ENCODE measurements at regions not wholly inside any gene's neighbourhood (a gene's known extent, or its start where the extent isn't known, plus 50 kb on each side); places are given as distances from the start of the nearest gene placed in this dataset.
A peak's percentile ranks its signal among the peaks of the same experiment; 100 is the strongest.

DNA sequence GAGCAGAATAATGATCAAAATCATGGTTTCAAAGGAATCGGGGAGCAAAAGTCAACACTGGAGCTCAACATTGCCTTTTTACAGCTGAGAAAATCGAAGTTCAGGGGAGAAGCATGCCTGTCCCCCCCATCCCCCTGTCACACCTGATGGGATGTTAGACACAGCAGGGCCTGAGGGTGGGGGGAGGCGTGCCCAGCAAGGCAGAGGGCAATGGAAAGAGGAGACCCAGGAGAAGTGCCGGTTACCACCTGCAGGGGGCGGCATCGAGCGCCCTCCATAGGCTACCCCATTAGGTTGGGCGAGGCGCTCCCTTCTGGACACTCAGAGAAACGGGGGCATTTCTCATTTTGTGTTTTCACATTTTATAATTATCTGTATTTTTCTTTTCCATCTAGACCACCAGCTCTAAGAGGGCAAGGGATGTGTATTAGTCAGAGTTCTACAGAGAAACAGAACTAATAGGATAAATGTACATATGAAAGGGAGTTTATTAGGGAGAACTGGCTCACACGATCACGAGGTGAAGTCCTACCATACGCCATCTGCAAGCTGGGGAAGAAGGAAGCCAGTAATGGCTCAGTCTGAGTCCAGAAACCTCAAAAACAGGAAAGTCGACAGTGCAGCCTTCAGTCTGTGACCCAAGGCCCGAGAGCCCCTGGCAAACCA lies 271.3 kb downstream of the LRATD1 start:
- WGBS, 2 experiments (ENCODE audit: extremely low coverage in 1 of 2, insufficient coverage in 1 of 2, insufficient read length in 1 of 2, insufficient replicate concordance in 2 of 2, low coverage in 1 of 2, low lambda C conversion rate in 2 of 2, missing lambda C conversion rate in 1 of 2), result 40% methylated on average over 15 of the region's 15 CpGs; no CpG with 5 or more reads in 1 of the 2 experiments
- no peak overlapping the region for H3K14ac ChIP-seq (ENCODE audit: insufficient read length)
- H3K23me2 ChIP-seq (ENCODE audit: low read depth, low read length), result no peaks in the 10 kb centered on the region
- no peak overlapping the region for H3K23ac ChIP-seq (ENCODE audit: insufficient read length)
- H3K9me3 ChIP-seq (ENCODE audit: insufficient read depth in 2 of 2, low read depth in 1 of 2, low read length in 1 of 2), result no peaks in the 10 kb centered on the region
- no peak overlapping the region for H3K27ac ChIP-seq (ENCODE audit: low read depth, low read length)
- H3K4ac ChIP-seq (replicated peaks; ENCODE audit: insufficient read length, low read depth, low read length), result no peak overlapping the region
- no peak overlapping the region for H3K9ac ChIP-seq (replicated peaks in 1 of 4; ENCODE audit: extremely low read depth in 1 of 4, low read depth in 3 of 4, low read length in 3 of 4)
- POLR2A ChIA-PET (ENCODE audit: partially characterized antibody), result no interaction called here
- no peak overlapping the region for H2BK12ac ChIP-seq (ENCODE audit: low read depth, low read length)
- no peak overlapping the region for H2BK120ac ChIP-seq (replicated peaks; ENCODE audit: low read depth, low read length)
- no peak overlapping the region for H2BK5ac ChIP-seq (ENCODE audit: low read depth, low read length)
- H3K79me1 ChIP-seq (ENCODE audit: low read depth, low read length), result no peaks in the 10 kb centered on the region
- H3K79me2 ChIP-seq (ENCODE audit: control insufficient read depth in 1 of 2, insufficient read depth in 2 of 2, low read length in 2 of 2), result no peaks in the 10 kb centered on the region
- DNase-seq (ENCODE audit: low read depth in 1 of 2, low spot score in 2 of 2), result peak; percentile 50 to 95
- no peak overlapping the region for H4K8ac ChIP-seq (ENCODE audit: extremely low read depth, insufficient read depth, low read length)
- H3K27me3 ChIP-seq (replicated peaks in 1 of 4; ENCODE audit: control insufficient read depth in 3 of 4, extremely low read depth in 1 of 4, insufficient read depth in 3 of 4, low read length in 3 of 4), result no peaks in the 10 kb centered on the region
- no peak overlapping the region for H2BK20ac ChIP-seq (ENCODE audit: low read length)
- H4K5ac ChIP-seq (ENCODE audit: insufficient read length, low read depth, low read length), result no peak overlapping the region
- no peak overlapping the region for H3K18ac ChIP-seq (ENCODE audit: extremely low read depth, low read length)
- H4K91ac ChIP-seq (replicated peaks; ENCODE audit: insufficient read length, low read length), result no peak overlapping the region
- peaks cover 0 to 7% (median 3%) of the 10 kb centered on the region in 4 experiments; a peak in 5 of 7 replicates for H3K4me1 ChIP-seq (replicated peaks in 1 of 4; ENCODE audit: control insufficient read depth in 3 of 4, insufficient read depth in 4 of 4, low read length in 3 of 4)
- no peaks in the 10 kb centered on the region for H3K36me3 ChIP-seq (ENCODE audit: control insufficient read depth in 2 of 4, insufficient read depth in 4 of 4, low read length in 3 of 4)
- H4K20me1 ChIP-seq (replicated peaks in 1 of 2; ENCODE audit: control insufficient read depth in 1 of 2, insufficient read depth in 2 of 2, low read length in 2 of 2), result no peaks in the 10 kb centered on the region
- H3K4me3 ChIP-seq (ENCODE audit: extremely low read depth in 1 of 4, insufficient read depth in 2 of 4, low read depth in 3 of 4, low read length in 4 of 4), result no peak overlapping the region
- FAIRE-seq, result peak; percentile 50
- H3K4me2 ChIP-seq (ENCODE audit: insufficient read depth in 1 of 2, low read depth in 2 of 2, low read length in 2 of 2), result no peak overlapping the region
- no peak overlapping the region for H3K56ac ChIP-seq (replicated peaks; ENCODE audit: insufficient read length, low read depth, low read length)
- no peak overlapping the region; the same call in 1 of the 2 replicates for H2AFZ ChIP-seq (ENCODE audit: low read length)
- H2BK15ac ChIP-seq (ENCODE audit: low read length), result no peak overlapping the region
- no peak overlapping the region for H2AK5ac ChIP-seq (ENCODE audit: low read depth, low read length)
- CTCF ChIA-PET (ENCODE audit: partially characterized antibody), result interaction anchor here (0.6 to 3.2 kb wide), 71 partner anchors 9 to 1662 kb away, joined by 3 to 52 read pairs (median 4); no protein-coding TSS in a partner anchor
- TF ChIP-seq MAX (IDR thresholded peaks at IDR 0.05) (peak; percentile 60; the same call in 1 of the 2 replicates), TAF7 (optimal IDR thresholded peaks at IDR 0.05; ENCODE audit: borderline replicate concordance, low read depth, low read length) (no peak), EZH2 (IDR thresholded peaks at IDR 0.05; ENCODE audit: low read depth, low read length, severe bottlenecking) (no peak), SIRT6 (IDR thresholded peaks at IDR 0.05; ENCODE audit: low read length) (no peak), YY1 (IDR thresholded peaks at IDR 0.05; ENCODE audit: low read depth, low read length) (peak; percentile 73), RNF2 (IDR thresholded peaks at IDR 0.05; ENCODE audit: borderline replicate concordance, low read depth, low read length, missing control alignments, poor library complexity, severe bottlenecking) (no peak), FOSL1 (IDR thresholded peaks at IDR 0.05; ENCODE audit: insufficient read depth, low read depth, low read length) (no peak), POLR2A (IDR thresholded peaks at IDR 0.05; ENCODE audit: control extremely low read depth in 1 of 2, low read depth in 2 of 2, low read length in 2 of 2) (no peak), CBX5 (IDR thresholded peaks at IDR 0.05; ENCODE audit: low read depth, low read length) (no peak)
- TF ChIP-seq, protein P1, sequence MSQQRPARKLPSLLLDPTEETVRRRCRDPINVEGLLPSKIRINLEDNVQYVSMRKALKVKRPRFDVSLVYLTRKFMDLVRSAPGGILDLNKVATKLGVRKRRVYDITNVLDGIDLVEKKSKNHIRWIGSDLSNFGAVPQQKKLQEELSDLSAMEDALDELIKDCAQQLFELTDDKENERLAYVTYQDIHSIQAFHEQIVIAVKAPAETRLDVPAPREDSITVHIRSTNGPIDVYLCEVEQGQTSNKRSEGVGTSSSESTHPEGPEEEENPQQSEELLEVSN (IDR thresholded peaks at IDR 0.05), result 0 out of 2 replicates have a peak, but pooled peaks have one; percentile 12
